GOT3 (cell line): ENCODE measurements at regions not wholly inside any gene's neighbourhood (a gene's known extent, or its start where the extent isn't known, plus 50 kb on each side); places are given as distances from the start of the nearest gene placed in this dataset.
"Not testable (repeated sequence)": the region's sequence is repeated elsewhere in the genome, so short reads cannot be mapped to it uniquely, and the experiment has no call there.

Source experiments
- DNase-seq: peaks from one replicate; lab custom pipeline; 2025; ENCODE audit warnings: mixed read lengths; lab: John Stamatoyannopoulos, UW

DNA sequence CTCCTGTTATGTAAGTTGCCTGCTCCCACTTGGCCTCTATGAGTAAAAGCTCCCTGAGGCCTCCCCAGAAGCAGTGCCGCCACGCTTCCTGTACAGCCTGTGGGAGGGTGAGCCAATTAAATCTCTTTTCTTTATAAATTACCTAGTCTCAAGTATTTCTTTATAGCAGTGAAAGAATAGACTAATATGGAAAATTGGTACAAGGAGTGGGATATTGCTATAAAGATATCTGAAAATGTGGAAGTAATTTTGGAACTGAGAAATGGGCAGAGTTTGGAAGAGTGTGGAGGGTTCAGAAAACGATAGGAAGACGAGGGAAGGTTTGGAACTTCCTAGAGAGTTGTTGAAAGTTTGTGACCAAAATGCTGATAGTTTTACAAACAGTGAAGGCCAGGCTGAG lies 572.3 kb downstream of the MATN1 start:
- no peak for DNase-seq

DNA sequence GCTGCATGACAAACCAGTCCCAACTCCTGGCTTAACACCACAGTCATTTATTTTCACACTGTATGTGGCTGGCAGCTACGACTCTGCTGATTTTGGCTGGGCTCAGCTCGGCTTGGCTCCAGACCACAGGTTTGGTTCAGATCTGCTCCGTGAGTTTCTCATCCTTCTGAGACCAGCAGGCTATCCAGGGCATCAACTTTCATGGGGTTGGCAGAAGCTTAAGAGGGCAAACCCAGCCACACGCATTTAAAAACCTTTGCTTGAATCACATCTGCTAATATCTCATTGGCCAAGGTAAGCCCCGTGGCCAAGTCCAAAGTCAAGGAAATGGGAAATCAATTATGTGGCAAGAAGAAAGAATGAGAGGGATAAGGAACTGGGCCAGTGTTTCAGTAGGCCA lies 574.2 kb downstream of the MATN1 start:
- no peak for DNase-seq

DNA sequence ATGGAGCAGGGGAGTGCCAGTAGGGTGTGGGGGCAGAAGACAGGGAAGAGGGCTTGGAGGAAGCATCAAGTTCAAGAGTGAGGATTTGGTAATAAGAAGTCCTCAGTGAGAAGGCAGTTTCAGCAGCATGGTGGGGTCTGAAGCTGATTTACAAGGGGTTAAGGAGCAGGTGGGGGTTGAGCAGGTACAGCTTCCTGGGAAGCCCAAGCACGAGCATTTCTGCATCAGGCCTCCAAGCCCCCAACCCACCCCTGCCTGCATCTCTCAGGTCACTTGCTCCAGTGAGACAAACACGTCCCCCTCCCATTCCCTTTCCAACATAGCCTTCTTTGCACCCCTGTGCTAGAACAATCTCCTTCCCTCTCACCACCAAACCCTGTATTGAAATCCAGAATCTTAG lies 574.7 kb downstream of the MATN1 start:
- DNase-seq, result no peak

DNA sequence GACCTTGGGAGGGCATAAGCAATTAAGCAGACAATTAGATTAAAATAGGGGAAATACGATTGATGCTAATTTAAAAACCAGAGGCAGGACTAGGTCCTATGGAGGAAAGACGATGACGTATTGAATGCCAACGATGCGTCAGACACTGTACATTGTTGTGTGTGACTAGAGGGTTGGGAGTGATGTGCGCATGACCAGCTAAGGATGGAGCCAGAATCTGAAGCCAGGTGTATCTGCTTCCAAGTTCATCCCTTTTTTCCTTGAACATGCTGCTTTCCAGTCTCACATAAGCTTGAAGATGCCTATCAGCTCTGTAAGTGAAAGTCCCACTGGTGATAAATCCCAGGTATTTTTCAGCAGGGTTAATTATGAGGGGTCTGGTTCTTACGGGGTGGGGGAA lies 576.2 kb downstream of the MATN1 start:
- DNase-seq, result no peak

DNA sequence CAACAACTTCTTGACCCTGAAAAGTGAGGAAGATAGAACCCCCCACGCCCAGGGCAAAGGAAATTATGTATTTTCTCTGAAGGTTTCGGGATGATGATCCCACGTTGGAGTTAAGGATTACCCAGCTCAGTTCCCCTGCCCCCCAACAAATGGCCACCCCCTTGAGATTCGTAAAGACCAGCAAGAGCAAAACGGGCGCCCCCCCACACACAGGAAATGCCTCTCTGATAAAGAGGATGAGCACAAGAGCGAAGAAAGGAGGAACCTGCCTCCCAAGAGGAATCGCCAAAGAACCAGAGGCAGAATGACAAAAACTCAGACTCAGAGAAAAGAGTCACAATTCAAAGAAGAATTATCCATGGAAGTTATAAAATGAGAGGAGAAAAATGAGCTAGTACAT lies 576.9 kb downstream of the MATN1 start:
- DNase-seq, result no peak

DNA sequence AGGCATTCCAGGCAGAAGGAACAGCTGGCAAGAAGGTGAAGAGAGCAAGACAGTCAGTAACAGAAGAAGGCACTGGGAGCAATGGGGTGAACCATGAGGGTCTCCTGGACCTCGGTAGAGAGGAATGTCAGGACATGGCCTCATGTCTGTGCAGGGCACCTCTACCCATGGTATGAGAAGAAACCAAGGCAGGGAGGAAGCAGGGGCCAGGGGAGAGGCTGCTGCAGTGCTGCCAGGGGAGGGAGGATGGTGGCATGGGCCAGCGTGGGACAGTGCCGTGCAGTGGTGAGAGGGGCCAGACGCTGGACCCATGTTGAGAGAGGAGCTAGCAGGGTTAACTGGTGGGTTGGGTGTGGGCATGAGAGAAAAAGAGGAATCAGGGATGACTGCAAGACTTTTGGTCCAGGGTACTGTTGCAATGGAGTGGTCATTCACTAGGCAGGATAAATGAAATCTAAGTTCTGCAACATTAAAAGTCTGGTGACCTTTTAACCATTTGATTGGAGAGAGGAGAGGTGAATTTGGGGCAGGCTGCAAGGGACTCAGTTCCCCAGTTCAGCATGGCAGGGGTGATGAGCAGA lies 577.6 kb downstream of the MATN1 start:
- no peak for DNase-seq

DNA sequence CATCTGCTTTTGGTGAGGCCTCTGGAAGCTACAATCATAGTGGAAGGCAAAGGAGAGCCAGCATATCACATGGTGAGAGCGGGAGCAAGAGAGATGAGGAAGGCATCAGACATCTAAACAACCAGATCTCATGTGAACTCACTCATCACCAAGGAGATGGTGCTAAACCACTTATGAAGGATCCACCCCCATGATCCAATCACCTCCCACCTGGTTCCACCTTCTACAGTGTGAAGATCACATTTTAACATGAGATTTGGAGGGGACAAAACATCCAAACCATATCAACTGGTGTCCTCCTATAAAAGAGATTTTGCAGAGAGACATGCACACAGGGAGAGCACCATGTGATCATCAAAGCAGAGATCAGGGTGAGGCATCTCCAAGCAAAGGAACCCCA lies 578.6 kb downstream of the MATN1 start:
- no peak for DNase-seq

DNA sequence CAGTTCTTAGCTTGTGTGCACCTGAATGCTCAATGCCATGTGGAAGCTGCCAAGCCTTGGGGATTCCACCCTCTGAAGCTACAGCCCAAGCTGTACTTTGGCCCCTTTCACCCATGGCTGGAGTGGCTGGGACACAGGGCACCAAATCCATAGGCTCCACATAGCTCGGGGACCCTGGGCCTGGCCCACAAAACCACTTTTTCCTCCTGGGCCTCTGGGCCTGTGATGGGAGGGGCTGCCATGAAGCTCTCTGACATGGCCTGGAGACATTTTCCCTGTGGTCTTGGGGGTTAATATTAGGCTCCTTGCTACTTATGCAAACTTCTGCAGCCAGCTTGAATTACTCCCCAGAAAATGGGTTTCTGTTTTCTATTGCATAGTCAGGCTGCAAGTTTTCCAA lies 579.9 kb downstream of the MATN1 start:
- DNase-seq, result no peak

DNA sequence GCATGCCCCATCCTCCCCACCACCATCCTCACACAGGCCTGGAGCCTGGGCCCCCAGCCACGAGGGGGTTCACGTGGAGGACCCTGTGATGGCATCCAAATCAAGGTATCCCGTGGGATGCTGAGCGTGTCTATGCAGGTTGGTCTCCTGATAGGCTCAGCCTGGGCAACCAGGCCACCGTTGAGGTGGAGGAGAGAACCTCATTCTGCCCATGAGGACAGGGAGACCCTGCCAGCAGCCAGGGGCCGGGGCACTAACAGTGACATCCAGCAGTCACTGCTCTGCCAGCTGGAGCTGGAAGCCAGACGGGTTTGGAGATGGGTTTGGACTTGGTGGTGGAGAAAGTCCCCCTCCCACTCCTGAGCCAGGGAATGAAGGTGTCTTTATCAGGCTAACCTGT lies 582.8 kb downstream of the MATN1 start:
- DNase-seq, result no peak

DNA sequence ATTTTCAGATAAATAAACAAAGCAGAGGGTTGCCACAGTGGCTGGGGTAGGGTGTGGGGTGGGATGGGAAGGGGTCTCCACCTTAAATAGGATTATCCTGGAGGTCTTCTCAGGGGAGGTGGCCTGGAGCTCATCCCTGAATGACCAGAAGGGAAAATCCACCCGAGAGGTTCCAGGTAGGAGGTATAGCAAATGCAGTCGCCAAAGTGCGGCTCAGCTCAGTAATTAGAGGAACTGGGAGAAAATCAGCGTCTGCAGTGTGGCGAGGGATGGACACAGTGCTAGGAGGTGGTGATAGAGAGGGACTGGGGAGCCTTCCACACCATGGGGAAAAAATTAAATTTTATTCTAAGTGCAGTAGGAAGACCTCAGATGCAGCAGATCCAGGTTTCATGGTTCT lies 584.5 kb downstream of the MATN1 start:
- DNase-seq, result no peak

DNA sequence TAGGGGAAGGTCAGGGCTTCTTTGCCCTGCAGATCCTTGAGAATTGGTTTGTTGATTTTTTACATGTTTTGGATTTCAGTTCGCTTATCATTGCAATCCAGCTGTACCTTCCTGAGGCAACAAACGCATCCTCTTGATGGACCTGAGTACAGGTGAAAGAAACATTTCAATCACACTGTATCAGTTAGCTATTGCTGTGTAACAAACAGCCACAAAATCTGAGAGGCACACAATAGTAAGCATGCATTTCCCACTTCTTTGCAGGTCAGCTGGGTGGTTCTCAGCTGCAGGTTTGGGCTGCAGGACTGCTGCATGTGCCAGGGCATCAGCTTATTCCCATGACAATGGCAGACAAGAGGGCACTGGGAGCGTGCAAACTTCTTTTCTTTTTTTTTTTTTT lies 586.4 kb downstream of the MATN1 start:
- DNase-seq, result no peak

DNA sequence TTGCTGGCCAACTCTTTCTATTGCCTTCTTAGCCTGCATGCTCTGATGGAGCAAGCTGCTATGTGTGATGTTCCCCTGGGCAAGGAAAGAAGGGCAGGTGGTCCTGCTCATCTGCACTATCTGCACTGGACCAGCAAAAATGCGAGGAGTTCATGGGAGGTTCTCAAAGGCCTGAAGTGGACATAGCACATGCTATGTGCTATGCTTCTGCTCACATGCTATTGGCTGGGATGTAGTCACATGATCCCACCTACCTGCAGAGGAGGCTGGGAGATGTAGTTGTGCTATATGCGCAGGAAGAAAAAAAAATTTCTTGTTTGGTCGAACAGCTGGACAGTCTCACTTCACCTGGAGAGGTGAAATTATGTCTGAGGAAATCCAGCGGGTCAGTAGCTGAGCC lies 587.7 kb downstream of the MATN1 start:
- DNase-seq, result no peak

DNA sequence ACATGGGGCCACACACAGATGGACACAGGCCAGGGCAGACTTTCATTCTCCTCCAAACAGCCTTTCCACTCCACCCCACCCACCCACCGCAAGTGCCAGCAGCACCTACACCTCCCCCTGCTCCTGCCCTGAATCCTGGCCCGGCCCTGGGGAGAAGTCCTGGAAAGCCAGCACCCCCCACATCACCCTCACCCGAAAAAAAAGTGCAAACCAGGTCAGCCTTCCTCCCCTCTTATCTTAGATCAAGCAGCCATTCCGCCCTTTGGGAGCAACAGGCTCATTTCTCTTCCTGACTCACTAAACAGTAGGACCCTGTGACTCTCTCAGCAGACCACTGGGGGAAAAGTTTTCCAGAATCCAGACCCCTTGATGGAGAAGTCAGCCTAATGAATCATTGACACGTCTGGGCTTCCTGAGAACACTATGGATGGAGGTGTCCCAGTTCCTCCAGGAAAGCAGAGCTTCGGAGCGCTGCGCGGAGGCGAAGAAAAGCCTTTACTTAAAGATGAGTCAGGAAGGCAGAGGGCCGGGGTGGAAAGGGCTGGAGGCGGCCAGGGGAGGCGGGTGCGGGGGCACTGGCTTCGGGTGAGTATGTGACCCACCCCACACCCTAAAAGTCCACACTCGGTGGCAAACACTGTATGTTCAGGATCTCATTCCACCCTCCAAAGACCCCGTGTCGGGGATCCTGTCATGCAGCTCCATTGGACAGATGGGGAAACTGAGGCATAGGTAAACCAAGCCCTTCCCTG lies 588.7 kb downstream of the MATN1 start:
- DNase-seq, result no peak

DNA sequence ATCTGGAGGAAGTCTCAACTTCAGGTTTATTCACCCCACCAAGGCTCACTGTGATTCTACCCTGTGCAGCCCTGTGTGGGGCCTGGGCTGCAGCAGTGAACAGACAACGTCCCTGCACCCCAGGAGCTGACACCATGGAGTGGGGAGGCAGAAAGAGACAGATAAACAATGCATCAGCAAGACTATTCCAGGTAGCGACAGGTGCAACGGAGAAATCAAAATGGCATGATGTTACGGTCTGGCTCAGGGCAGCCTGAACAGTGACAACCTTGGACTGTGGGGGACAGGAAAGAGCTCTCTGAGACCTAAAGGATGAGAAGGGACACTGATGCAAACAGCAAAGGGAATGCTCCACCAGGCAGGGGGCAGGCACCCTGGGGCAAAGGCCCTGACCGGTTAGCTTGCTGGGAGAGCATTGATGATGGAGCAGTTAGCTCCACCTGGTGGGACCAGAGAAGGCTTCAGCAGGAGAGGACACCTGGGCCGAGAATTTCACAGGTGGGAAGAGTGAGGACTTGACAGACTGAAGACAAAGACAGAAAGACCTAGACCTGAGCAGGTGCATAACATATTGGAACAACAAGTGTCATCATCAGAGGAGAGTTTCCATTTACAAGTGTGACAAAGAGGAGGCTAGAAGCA lies 589.9 kb downstream of the MATN1 start:
- DNase-seq, result no peak

DNA sequence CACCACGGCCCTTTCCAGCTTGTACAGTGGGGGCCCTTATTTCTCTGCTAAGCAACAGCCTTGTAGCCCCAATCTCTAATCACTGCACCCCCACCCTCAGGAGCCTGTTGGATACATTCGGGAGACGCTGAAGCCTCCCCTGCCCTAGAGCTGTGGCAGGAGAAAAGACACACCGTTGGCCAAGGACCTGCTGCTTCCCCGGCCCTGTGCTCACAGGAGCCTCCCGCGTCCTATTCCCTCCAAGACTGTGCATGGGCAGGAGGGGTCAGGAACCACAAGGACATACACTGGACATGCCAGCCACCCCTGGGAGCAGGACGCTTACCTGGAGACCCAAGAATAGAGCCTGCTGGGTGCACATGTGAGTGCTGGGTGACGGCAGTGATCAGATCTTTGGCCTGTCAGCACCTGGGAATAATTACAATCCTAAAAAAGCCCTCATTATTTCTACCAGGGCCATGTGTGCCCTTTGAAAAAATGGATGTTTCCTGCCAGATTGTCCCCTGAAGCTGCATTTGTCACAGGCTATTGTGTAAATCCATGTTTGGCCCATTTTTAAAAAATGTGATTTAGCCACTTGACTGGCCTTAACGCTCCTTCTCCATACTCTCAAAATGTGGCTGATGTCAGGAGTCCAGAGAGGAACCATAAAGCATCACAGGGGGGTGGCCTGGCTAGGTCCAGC lies 590.6 kb downstream of the MATN1 start:
- DNase-seq, result no peak

DNA sequence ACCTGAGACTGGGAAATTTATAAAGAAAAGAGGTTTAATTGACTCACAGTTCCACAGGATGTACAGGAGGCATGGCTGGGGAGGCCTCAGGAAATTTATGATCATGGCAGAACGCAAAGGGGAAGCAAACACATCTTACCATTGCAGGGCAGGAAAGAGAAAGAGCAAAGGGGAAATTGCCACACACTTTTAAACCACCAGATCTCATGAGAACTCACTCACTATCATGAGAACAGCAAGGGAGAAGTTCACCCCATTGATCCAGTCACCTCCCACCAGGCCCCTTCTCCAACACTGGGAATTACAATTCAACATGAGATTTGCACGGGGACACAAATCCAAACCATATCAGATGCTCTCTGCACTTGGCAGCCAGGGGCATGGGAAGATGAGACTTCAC lies 592.8 kb downstream of the MATN1 start:
- not testable (repeated sequence) for DNase-seq

DNA sequence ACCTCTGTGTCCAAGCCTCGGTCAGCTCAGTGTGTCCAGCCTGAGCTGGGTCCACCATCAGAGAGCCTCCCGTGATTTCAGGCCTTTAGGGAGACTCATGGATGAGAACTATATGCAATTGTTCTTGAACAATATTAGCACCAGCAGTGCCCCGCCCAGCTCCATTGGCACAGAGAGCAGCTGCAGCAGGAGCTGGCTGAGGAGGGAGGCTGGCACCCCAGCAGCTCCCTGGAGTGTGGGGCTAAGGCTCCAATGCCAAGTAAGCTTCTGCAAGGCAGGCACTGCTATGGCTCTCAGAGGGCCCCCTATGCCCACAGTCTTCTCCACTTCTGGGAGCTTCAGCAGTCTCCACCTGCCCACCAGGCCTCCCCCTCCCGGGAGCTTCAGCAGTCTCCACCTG lies 593.3 kb downstream of the MATN1 start:
- DNase-seq, result no peak

DNA sequence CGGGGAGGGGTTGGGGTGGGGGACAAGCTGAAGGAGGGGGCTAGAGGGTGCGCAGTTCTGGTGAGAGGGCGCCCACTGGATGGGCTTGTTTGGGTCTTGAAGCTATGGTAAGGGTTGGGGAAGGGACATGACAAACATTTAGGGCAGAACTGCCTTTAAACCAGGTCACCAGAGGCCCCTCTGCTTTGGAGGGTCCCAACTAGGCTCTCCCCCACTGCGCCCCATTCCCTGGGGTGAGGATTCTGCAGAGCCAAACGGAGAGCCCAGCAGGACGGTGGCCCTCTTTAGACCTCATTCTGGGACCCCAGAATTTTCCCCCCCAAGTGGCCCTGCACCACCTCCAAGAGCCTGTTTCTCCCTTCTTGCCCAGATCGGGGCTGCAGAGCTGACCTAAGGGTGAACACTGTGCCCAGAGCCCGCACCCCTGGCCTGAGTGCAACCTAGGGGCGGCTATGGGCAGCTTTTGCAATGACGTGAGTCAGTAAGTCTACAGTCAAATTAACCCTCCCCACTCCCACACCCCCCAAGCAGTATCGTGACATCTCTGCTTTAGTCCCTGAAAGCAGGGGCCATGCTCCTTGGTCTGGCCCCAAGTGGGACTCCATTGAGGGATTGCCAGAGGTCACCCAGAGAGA lies 593.8 kb downstream of the MATN1 start:
- DNase-seq, result no peak

DNA sequence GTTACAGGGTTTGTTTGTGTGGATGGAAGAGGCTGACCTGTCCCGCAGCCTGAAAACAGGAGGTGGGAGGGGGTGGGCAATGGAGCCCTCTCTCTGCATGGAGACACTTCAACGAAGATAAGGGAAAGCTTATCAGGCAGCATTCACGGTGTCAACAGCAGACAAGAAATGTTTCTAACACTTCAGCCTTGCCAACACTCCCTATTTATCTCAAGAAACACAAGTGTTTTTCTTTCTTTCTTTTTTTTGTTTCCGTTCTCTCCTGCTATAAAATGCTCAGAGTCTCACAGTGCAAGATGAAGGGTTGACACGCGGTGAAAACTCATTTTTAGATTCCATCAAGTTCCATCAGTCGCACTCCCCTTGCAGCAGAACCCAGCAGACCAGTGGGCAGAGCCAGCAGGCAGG lies 594.4 kb downstream of the MATN1 start:
- no peak for DNase-seq

DNA sequence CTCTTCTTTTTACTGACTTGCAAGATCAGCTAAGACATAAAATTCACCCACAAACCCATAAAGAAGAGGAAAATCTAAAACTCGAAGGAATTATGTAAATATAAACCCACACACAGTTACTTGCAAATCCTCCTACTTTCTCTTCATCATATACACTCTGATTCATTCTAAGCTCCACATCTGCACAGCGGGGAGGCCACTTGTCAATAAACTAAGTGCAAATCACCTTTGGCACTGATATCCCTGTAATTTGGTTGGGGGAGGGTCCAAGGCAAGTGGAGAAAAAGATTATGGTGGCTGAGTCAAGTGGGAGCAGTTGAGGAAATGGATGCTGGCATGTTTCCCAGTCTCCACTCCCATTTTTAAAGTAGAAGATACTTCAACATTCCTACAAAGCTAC lies 596.5 kb downstream of the MATN1 start:
- DNase-seq, result no peak

DNA sequence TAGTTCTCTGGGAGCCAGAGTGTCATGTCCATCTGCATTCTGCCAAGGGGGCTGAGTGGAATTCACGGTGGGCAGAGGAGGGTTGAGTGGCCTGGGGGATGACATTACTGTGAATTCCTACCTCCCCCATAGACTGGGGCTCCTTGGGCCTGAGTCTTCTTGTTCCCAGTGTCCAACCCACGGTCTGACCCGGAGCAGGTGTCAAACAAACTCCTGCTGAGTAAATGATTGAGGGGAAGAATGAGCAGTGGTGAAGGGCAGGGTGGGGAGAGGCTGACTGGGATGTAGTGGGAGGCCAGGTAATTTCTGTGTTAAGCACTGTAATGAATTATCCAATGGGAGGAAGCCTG lies 597.6 kb downstream of the MATN1 start:
- no peak for DNase-seq

DNA sequence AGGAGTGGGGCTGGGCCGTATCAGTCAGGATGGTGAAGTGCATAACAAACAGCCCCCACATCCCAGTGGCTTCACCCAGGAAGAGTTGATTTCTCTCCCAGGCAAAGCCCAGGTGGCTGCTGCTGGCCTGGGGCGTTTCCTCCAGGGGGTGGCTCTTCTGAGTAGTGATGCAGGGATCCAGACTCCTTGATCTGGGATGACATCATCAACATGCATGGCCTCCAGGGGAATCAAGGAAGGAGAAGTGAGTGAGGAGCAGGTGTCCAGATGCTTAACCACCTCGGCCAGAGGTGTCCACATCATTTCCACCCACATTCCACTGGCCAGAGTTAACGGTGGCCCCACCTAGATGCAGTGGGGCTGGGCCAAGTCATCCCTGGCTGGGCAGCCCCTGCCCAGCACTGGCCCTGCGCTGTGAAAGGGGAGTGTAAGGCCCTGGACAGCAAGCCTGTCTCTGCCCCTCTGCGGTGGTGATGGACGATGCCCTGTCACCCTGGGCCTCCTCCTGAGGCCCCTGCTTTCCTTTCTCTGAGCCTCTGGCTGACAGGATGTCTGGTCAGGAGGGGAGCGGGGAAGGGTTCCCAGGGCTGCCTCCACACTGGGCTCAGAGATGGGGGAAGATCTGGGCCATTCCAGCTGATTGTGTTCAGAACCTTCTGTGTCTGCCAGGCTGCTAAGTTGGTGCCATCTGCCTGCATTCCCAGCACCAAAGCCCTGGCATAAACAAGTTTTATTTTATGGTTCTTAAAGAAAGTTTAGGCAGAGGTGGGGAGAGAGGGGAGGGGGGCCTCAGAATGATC lies 598.2 kb downstream of the MATN1 start:
- no peak for DNase-seq
